ENCODE measurements at regions not wholly inside any gene's neighbourhood (a gene's known extent, or its start where the extent isn't known, plus 50 kb on each side); places are given as distances from the start of the nearest gene placed in this dataset.

GRCh38 chr20:22763257-22763906 lies 179.0 kb upstream of the FOXA2 start:
- Mint-ChIP-seq H3K27me3 (ENCODE audit: low read depth) (peaks cover 3% of the 10 kb centered on the region; the same call in 1 of the 2 replicates), H3K4me3 (no peak overlapping the region), H3K9me3 (no peaks in the 10 kb centered on the region; a peak in 2 of 5 replicates), H3K36me3 (ENCODE audit: insufficient read depth in 1 of 3, low read depth in 3 of 3) (no peaks in the 10 kb centered on the region; a peak in 1 of 7 replicates), H3K4me1 (no peaks in the 10 kb centered on the region), H3K27ac (no peak overlapping the region)
- no peak overlapping the region for H2BK15ac ChIP-seq (ENCODE audit: low read depth, low read length)
- no CpG with 5 or more reads among the region's 9 CpGs for WGBS (ENCODE audit: extremely low coverage, insufficient read length, low lambda C conversion rate)
- no peak overlapping the region for H3K27ac ChIP-seq (ENCODE audit: insufficient read length, low read depth, low read length)
- no peak overlapping the region for H2BK5ac ChIP-seq (ENCODE audit: insufficient read length, low read length)
- DNase-seq: no peak
- H3K27me3 ChIP-seq (ENCODE audit: insufficient read depth, low read length): no peaks in the 10 kb centered on the region
- no peak overlapping the region for H3K18ac ChIP-seq (ENCODE audit: insufficient read length, low read depth, low read length)
- H3K4ac ChIP-seq (ENCODE audit: low read depth, low read length): no peak overlapping the region
- H4K20me1 ChIP-seq (ENCODE audit: control insufficient read depth, insufficient read depth, insufficient read length): no peaks in the 10 kb centered on the region
- H3K79me1 ChIP-seq (ENCODE audit: insufficient read depth, low read depth, low read length, poor library complexity, severe bottlenecking): no peaks in the 10 kb centered on the region
- H2AK5ac ChIP-seq (ENCODE audit: insufficient read length, low read length): no peak overlapping the region
- no peaks in the 10 kb centered on the region for H3K23me2 ChIP-seq (ENCODE audit: insufficient read length, low read depth, low read length, poor library complexity, severe bottlenecking)
- H3K56ac ChIP-seq (ENCODE audit: insufficient read length, low read depth, low read length): no peak overlapping the region
- H3K14ac ChIP-seq (ENCODE audit: insufficient read depth, low read length): no peak overlapping the region
- H4K8ac ChIP-seq (replicated peaks; ENCODE audit: insufficient read length, low read depth, low read length): no peak overlapping the region
- no peak overlapping the region for H3K9ac ChIP-seq (ENCODE audit: extremely low read depth, insufficient read length, low read length)
- H3K9me3 ChIP-seq (ENCODE audit: control insufficient read depth, low read depth, low read length): no peaks in the 10 kb centered on the region
- no peaks in the 10 kb centered on the region for H3K4me1 ChIP-seq (ENCODE audit: insufficient read depth, low read length)
- H3K23ac ChIP-seq (ENCODE audit: insufficient read length, low read depth, low read length): no peak overlapping the region
- no peak overlapping the region for H3K4me2 ChIP-seq (ENCODE audit: insufficient read depth, insufficient read length, low read length)
- no peak overlapping the region for H2BK20ac ChIP-seq (ENCODE audit: low read depth, low read length, poor library complexity, severe bottlenecking)
- TF ChIP-seq CTCF (conservative IDR thresholded peaks at IDR 0.05): no peak
- no peak overlapping the region for H2BK12ac ChIP-seq (ENCODE audit: insufficient read length, low read depth, low read length)
- no peak overlapping the region for H3T11ph ChIP-seq (ENCODE audit: low read length)
- H4K5ac ChIP-seq (ENCODE audit: insufficient read length, low read depth, low read length): no peak overlapping the region
- no peak overlapping the region for H4K91ac ChIP-seq (ENCODE audit: insufficient read length, low read depth, low read length)
- no peaks in the 10 kb centered on the region for H3K79me2 ChIP-seq (ENCODE audit: insufficient read depth, low read length)
- no peak overlapping the region for H2BK120ac ChIP-seq (ENCODE audit: low read depth, low read length, poor library complexity, severe bottlenecking)
- no peak overlapping the region for H2AFZ ChIP-seq (ENCODE audit: low read length)
